Neuronal stem cell (in vitro differentiated cells): ENCODE measurements at regions not wholly inside any gene's neighbourhood (a gene's known extent, or its start where the extent isn't known, plus 50 kb on each side); places are given as distances from the start of the nearest gene placed in this dataset.
"Not testable (repeated sequence)": the region's sequence is repeated elsewhere in the genome, so short reads cannot be mapped to it uniquely, and the experiment has no call there.

Experiments
- DNase-seq: peaks from one replicate; pipeline ENCODE4 v3.0.0-alpha.2; 2013; ENCODE audit warnings: low spot score
- H2AFZ ChIP-seq: one replicate; pipeline ENCODE4 v1.6.1; 2013; ENCODE audit warnings: mild to moderate bottlenecking, low read length, inconsistent platforms
- H2AK5ac ChIP-seq: 2 replicates; pipeline ENCODE4 v1.6.1; 2013; ENCODE audit warnings: low read depth, mild to moderate bottlenecking, inconsistent platforms, low read length, moderate library complexity, mixed read lengths
- H2BK120ac ChIP-seq: 2 replicates; pipeline ENCODE4 v1.6.1; 2013; ENCODE audit warnings: low read depth, mild to moderate bottlenecking, inconsistent platforms, low read length, moderate library complexity, mixed read lengths
- H2BK12ac ChIP-seq: one replicate; pipeline ENCODE4 v1.6.1; 2013; ENCODE audit warnings: low read length, inconsistent platforms
- H2BK15ac ChIP-seq: 2 replicates; pipeline ENCODE4 v1.6.1; 2013; ENCODE audit warnings: mild to moderate bottlenecking, low read length, inconsistent platforms, mixed read lengths
- H2BK5ac ChIP-seq: one replicate; pipeline ENCODE4 v1.6.1; 2013; ENCODE audit warnings: inconsistent platforms, mild to moderate bottlenecking, low read length, moderate library complexity
- H3K14ac ChIP-seq: one replicate; pipeline ENCODE4 v1.6.1; 2013; ENCODE audit warnings: low read length, inconsistent platforms
- H3K18ac ChIP-seq: 2 replicates; pipeline ENCODE4 v1.6.1; 2013; ENCODE audit warnings: low read length, inconsistent platforms
- H3K23ac ChIP-seq: 2 replicates; pipeline ENCODE4 v1.6.1; 2013; ENCODE audit warnings: low read depth, mild to moderate bottlenecking, mixed read lengths, low read length, inconsistent platforms; ENCODE audit not compliant: poor library complexity
- H3K27ac ChIP-seq: replicated peaks from 3 replicates; pipeline ENCODE4 v1.5.1; 2013; ENCODE audit warnings: low read length, inconsistent platforms
- H3K27me3 ChIP-seq, 3 experiments: 2 replicates each; pipeline ENCODE4 v1.6.1; 2013; ENCODE audit warnings: low read length in 3 of 3, mild to moderate bottlenecking in 2 of 3, inconsistent platforms in 1 of 3, low read depth in 1 of 3, mixed read lengths in 1 of 3, moderate library complexity in 1 of 3; ENCODE audit not compliant: control insufficient read depth in 3 of 3, insufficient read depth in 3 of 3
- H3K36me3 ChIP-seq, 2 donors: replicated peaks in 1 of 2; 2 replicates each; pipeline ENCODE4 v1.6.1; 2013; ENCODE audit warnings: low read length in 2 of 2; ENCODE audit not compliant: control insufficient read depth in 2 of 2, insufficient read depth in 2 of 2
- H3K4ac ChIP-seq: 2 replicates; pipeline ENCODE4 v1.6.1; 2013; ENCODE audit warnings: inconsistent platforms, mild to moderate bottlenecking, low read length, moderate library complexity
- H3K4me1 ChIP-seq, 2 donors: 1 replicate in 1 of 2; 2 replicates in 1 of 2; pipeline ENCODE4 v1.6.1; 2013; ENCODE audit warnings: low read length in 2 of 2, low read depth in 1 of 2; ENCODE audit not compliant: control insufficient read depth in 2 of 2, insufficient read depth in 1 of 2
- H3K4me2 ChIP-seq: one replicate; pipeline ENCODE4 v1.6.1; 2013; ENCODE audit warnings: mild to moderate bottlenecking, low read length, inconsistent platforms; ENCODE audit not compliant: insufficient read depth, poor library complexity, severe bottlenecking
- H3K4me3 ChIP-seq, 2 donors: 2 replicates each; pipeline ENCODE4 v1.5.1; 2013; ENCODE audit warnings: low read length in 2 of 2, mild to moderate bottlenecking in 2 of 2, inconsistent platforms in 1 of 2, moderate library complexity in 1 of 2
- H3K79me1 ChIP-seq: one replicate; pipeline ENCODE4 v1.6.1; 2013; ENCODE audit warnings: low read depth, mild to moderate bottlenecking, inconsistent platforms, low read length, moderate library complexity
- H3K9ac ChIP-seq: one replicate; pipeline ENCODE4 v1.6.1; 2013; ENCODE audit warnings: mild to moderate bottlenecking, low read depth, low read length, inconsistent platforms; ENCODE audit not compliant: poor library complexity
- H3K9me3 ChIP-seq, 2 donors: replicated peaks in 1 of 2; 2 replicates each; pipeline versions ENCODE3 to v1.6.1; 2013; ENCODE audit warnings: low read length in 2 of 2, mild to moderate bottlenecking in 2 of 2, inconsistent platforms in 1 of 2, low read depth in 1 of 2, mixed read lengths in 1 of 2, moderate library complexity in 1 of 2; ENCODE audit not compliant: control insufficient read depth in 2 of 2, insufficient read depth in 1 of 2
- H4K8ac ChIP-seq: one replicate; pipeline ENCODE4 v1.6.1; 2013; ENCODE audit warnings: low read depth, mild to moderate bottlenecking, inconsistent platforms, low read length, moderate library complexity
- H4K91ac ChIP-seq: one replicate; pipeline ENCODE4 v1.6.1; 2013; ENCODE audit warnings: low read length, low read depth, mild to moderate bottlenecking, inconsistent platforms; ENCODE audit not compliant: poor library complexity
- WGBS, 2 donors: extraction: QIAGEN DNeasy Blood & Tissue Kit; methylation state at CpG; one replicate each; pipeline ENCODE4 v1.1.7; 2013; ENCODE audit warnings: missing lambda C conversion rate in 2 of 2, mixed read lengths in 1 of 2; ENCODE audit not compliant: insufficient read length in 2 of 2, insufficient replicate concordance in 1 of 2; ENCODE audit errors: extremely low coverage in 2 of 2; 5-methylcytosine and 5-hydroxymethylcytosine counted together

- WGBS, 2 donors: no CpG with 5 or more reads among the region's 10 CpGs
Measured at GRCh38 chrY:12309212-12309611, 391.8 kb upstream of the USP9Y start.

GRCh38 chrY:12310832-12311231 is 390.2 kb upstream of the USP9Y start:
- Histone ChIP-seq H4K91ac (no peak overlapping the region), H2BK120ac (no peak overlapping the region), H2AFZ (no peak overlapping the region), H2BK5ac (no peak overlapping the region), H3K9me3 (peaks cover 0 to 5% of the 10 kb centered on the region in 2 donors), H3K36me3 (no peaks in the 10 kb centered on the region), H3K27me3 (no peaks in the 10 kb centered on the region), H3K4me1 (no peaks in the 10 kb centered on the region), H2BK12ac (no peak overlapping the region), H4K8ac (no peak overlapping the region), H3K4me2 (no peak overlapping the region), H3K9ac (no peak overlapping the region), H3K23ac (no peak overlapping the region), H2AK5ac (no peak overlapping the region), H3K27ac (no peak overlapping the region), H3K4me3 (no peak overlapping the region), H3K79me1 (no peaks in the 10 kb centered on the region), H3K18ac (no peak overlapping the region), H3K14ac (no peak overlapping the region), H3K4ac (no peak overlapping the region), H2BK15ac (no peak overlapping the region)
- WGBS, 2 donors: no CpG with 5 or more reads among the region's 5 CpGs
- no peak for DNase-seq

More at GRCh38 chrY:12309212-12309611, 391.8 kb upstream of the USP9Y start:
- no peak overlapping the region for H2AK5ac ChIP-seq
- H3K23ac ChIP-seq: no peak overlapping the region
- no peak overlapping the region for H3K4me3 ChIP-seq
- H2AFZ ChIP-seq: no peak overlapping the region
- no peaks in the 10 kb centered on the region for H3K79me1 ChIP-seq
- H3K4me2 ChIP-seq: no peak overlapping the region
- no peaks in the 10 kb centered on the region for H3K4me1 ChIP-seq
- no peak overlapping the region for H3K18ac ChIP-seq
- no peak overlapping the region for H4K8ac ChIP-seq
- no peak overlapping the region for H2BK12ac ChIP-seq
- peaks cover 0 to 5% of the 10 kb centered on the region in 2 donors for H3K9me3 ChIP-seq
- H3K9ac ChIP-seq: no peak overlapping the region
- no peak overlapping the region for H3K14ac ChIP-seq
- H2BK120ac ChIP-seq: no peak overlapping the region
- no peak for DNase-seq
- no peak overlapping the region for H2BK5ac ChIP-seq
- no peak overlapping the region for H4K91ac ChIP-seq
- H3K36me3 ChIP-seq: no peaks in the 10 kb centered on the region
- H3K4ac ChIP-seq: no peak overlapping the region
- no peak overlapping the region for H2BK15ac ChIP-seq
- no peak overlapping the region for H3K27ac ChIP-seq
- no peaks in the 10 kb centered on the region for H3K27me3 ChIP-seq

GRCh38 chrY:12327751-12328150 is 373.3 kb upstream of the USP9Y start:
- no peak overlapping the region for H3K4me3 ChIP-seq
- WGBS, 2 donors: no CpG with 5 or more reads among the region's 7 CpGs
- H3K4ac ChIP-seq: no peak overlapping the region

GRCh38 chrY:12331917-12332316 is 369.1 kb upstream of the USP9Y start:
- H3K36me3 ChIP-seq: not testable (repeated sequence)

More at GRCh38 chrY:12327751-12328150, 373.3 kb upstream of the USP9Y start:
- Histone ChIP-seq H3K36me3 (no peaks in the 10 kb centered on the region), H3K27ac (no peak overlapping the region), H3K79me1 (no peaks in the 10 kb centered on the region), H3K4me2 (no peak overlapping the region), H3K23ac (no peak overlapping the region), H3K4me1 (no peaks in the 10 kb centered on the region), H2BK5ac (no peak overlapping the region), H4K91ac (no peak overlapping the region), H4K8ac (no peak overlapping the region), H2BK120ac (no peak overlapping the region), H3K14ac (no peak overlapping the region), H2BK12ac (no peak overlapping the region), H3K9me3 (no peaks in the 10 kb centered on the region), H2AFZ (no peak overlapping the region), H3K27me3 (no peaks in the 10 kb centered on the region), H2AK5ac (no peak overlapping the region), H3K9ac (no peak overlapping the region), H3K18ac (no peak overlapping the region), H2BK15ac (no peak overlapping the region)
- no peak for DNase-seq

More at GRCh38 chrY:12331917-12332316, 369.1 kb upstream of the USP9Y start:
- H2BK12ac ChIP-seq, DNase-seq, H3K9ac ChIP-seq, H2BK15ac ChIP-seq, H3K27ac ChIP-seq, H2AK5ac ChIP-seq, H3K14ac ChIP-seq, H3K4me1 ChIP-seq, H3K18ac ChIP-seq, H3K4me2 ChIP-seq, H4K91ac ChIP-seq, H3K27me3 ChIP-seq, H2BK5ac ChIP-seq, H2BK120ac ChIP-seq, H3K9me3 ChIP-seq, H2AFZ ChIP-seq, H3K23ac ChIP-seq, H3K4ac ChIP-seq, H4K8ac ChIP-seq, H3K4me3 ChIP-seq, H3K79me1 ChIP-seq: not testable (repeated sequence)
- WGBS, 2 donors: no CpG with 5 or more reads among the region's 10 CpGs
